Large intestine (tissue), 3 donors: ENCODE measurements at regions not wholly inside any gene's neighbourhood (a gene's known extent, or its start where the extent isn't known, plus 50 kb on each side); places are given as distances from the start of the nearest gene placed in this dataset.
A peak's percentile ranks its signal among the peaks of the same experiment; 100 is the strongest.

Experiments
- DNase-seq, 2 donors: peaks; one replicate each; pipeline versions ENCODE4 v3.0.0 to v3.0.0-alpha.2; 2013
- H3K27ac ChIP-seq: one replicate; pipeline ENCODE4 v1.5.1; 2013; ENCODE audit warnings: low read length
- H3K27me3 ChIP-seq: 2 replicates; pipeline ENCODE4 v1.6.1; 2013; ENCODE audit warnings: low read length; ENCODE audit not compliant: control insufficient read depth, insufficient read depth
- H3K36me3 ChIP-seq: 2 replicates; pipeline ENCODE4 v1.6.1; 2013; ENCODE audit warnings: low read length; ENCODE audit not compliant: control insufficient read depth, insufficient read depth
- H3K4me1 ChIP-seq: one replicate; pipeline ENCODE4 v1.6.1; 2013; ENCODE audit warnings: low read length; ENCODE audit not compliant: control insufficient read depth, insufficient read depth
- H3K4me3 ChIP-seq: one replicate; pipeline ENCODE4 v1.5.1; 2013; ENCODE audit warnings: low read length
- H3K9me3 ChIP-seq: one replicate; pipeline ENCODE4 v1.6.1; 2013; ENCODE audit warnings: mild to moderate bottlenecking, low read depth, low read length, moderate library complexity; ENCODE audit not compliant: control insufficient read depth
- WGBS: methylation state at CpG from one replicate; pipeline ENCODE4 v1.1.5; 2013; ENCODE audit warnings: low lambda C conversion rate; ENCODE audit not compliant: insufficient coverage; 5-methylcytosine and 5-hydroxymethylcytosine counted together

- Histone ChIP-seq H3K4me3 (no peak overlapping the region), H3K9me3 (no peaks in the 10 kb centered on the region), H3K27ac (no peak overlapping the region), H3K36me3 (no peaks in the 10 kb centered on the region), H3K4me1 (peaks cover 3% of the 10 kb centered on the region), H3K27me3 (no peaks in the 10 kb centered on the region)
- DNase-seq, result no peak
- 91% methylated on average over 1 of the region's 6 CpGs for WGBS
Measured at GRCh38 chr6:150651808-150652470, 52.3 kb downstream of the PLEKHG1 start.

- Histone ChIP-seq H3K27me3 (no peaks in the 10 kb centered on the region), H3K9me3 (no peaks in the 10 kb centered on the region), H3K27ac (no peak overlapping the region), H3K36me3 (no peaks in the 10 kb centered on the region), H3K4me1 (peaks cover 3% of the 10 kb centered on the region), H3K4me3 (no peak overlapping the region)
- no CpG with 5 or more reads among the region's 7 CpGs for WGBS
- peak in 1 of 2 donors; percentile 37 for DNase-seq
Measured at GRCh38 chr6:150652848-150653613, 53.3 kb downstream of the PLEKHG1 start.

- no peaks in the 10 kb centered on the region for H3K36me3 ChIP-seq
- H3K4me1 ChIP-seq, result peaks cover 3% of the 10 kb centered on the region
- WGBS, result no CpG with 5 or more reads among the region's 3 CpGs
- no peak overlapping the region for H3K27ac ChIP-seq
- H3K9me3 ChIP-seq, result no peaks in the 10 kb centered on the region
- DNase-seq, result no peak
- H3K27me3 ChIP-seq, result no peaks in the 10 kb centered on the region
- H3K4me3 ChIP-seq, result no peak overlapping the region
Measured at GRCh38 chr6:150654608-150655007, 54.9 kb downstream of the PLEKHG1 start.

- Histone ChIP-seq H3K27ac (no peak overlapping the region), H3K27me3 (no peaks in the 10 kb centered on the region), H3K9me3 (no peaks in the 10 kb centered on the region), H3K4me1 (peaks cover 3% of the 10 kb centered on the region), H3K36me3 (no peaks in the 10 kb centered on the region), H3K4me3 (no peak overlapping the region)
- peak in 1 of 2 donors; percentile 59 for DNase-seq
- no CpG with 5 or more reads among the region's 1 CpG for WGBS
Measured at GRCh38 chr6:150656156-150656555, 56.5 kb downstream of the PLEKHG1 start.

GRCh38 chr6:150658421-150658820 lies 58.7 kb downstream of the PLEKHG1 start:
- Histone ChIP-seq H3K4me3 (no peak overlapping the region), H3K27ac (no peak overlapping the region), H3K36me3 (no peaks in the 10 kb centered on the region), H3K27me3 (no peaks in the 10 kb centered on the region), H3K9me3 (no peaks in the 10 kb centered on the region), H3K4me1 (no peaks in the 10 kb centered on the region)
- no peak for DNase-seq
- whole genome bisulfite sequencing, result 80% methylated on average over 1 of the region's 1 CpG

GRCh38 chr6:150659046-150659763 lies 59.5 kb downstream of the PLEKHG1 start:
- H3K27me3 ChIP-seq, result no peaks in the 10 kb centered on the region
- DNase-seq, result peak in 1 of 2 donors; percentile 53
- H3K36me3 ChIP-seq, result no peaks in the 10 kb centered on the region
- no peak overlapping the region for H3K27ac ChIP-seq
- H3K4me3 ChIP-seq, result no peak overlapping the region
- H3K4me1 ChIP-seq, result no peaks in the 10 kb centered on the region
- WGBS, result 22% methylated on average over 1 of the region's 6 CpGs
- H3K9me3 ChIP-seq, result no peaks in the 10 kb centered on the region

- H3K27ac ChIP-seq, result no peak overlapping the region
- WGBS, result 100% methylated on average over 1 of the region's 4 CpGs
- no peaks in the 10 kb centered on the region for H3K4me1 ChIP-seq
- no peaks in the 10 kb centered on the region for H3K36me3 ChIP-seq
- H3K27me3 ChIP-seq, result no peaks in the 10 kb centered on the region
- DNase-seq, result no peak
- no peak overlapping the region for H3K4me3 ChIP-seq
- H3K9me3 ChIP-seq, result no peaks in the 10 kb centered on the region
Measured at GRCh38 chr6:150661216-150662007, 61.7 kb downstream of the PLEKHG1 start.

- no peak overlapping the region for H3K27ac ChIP-seq
- H3K4me3 ChIP-seq, result no peak overlapping the region
- WGBS, result 83% methylated on average over 1 of the region's 5 CpGs
- no peaks in the 10 kb centered on the region for H3K4me1 ChIP-seq
- H3K36me3 ChIP-seq, result no peaks in the 10 kb centered on the region
- no peaks in the 10 kb centered on the region for H3K9me3 ChIP-seq
- DNase-seq, result no peak
- H3K27me3 ChIP-seq, result no peaks in the 10 kb centered on the region
Measured at GRCh38 chr6:150662814-150663213, 63.1 kb downstream of the PLEKHG1 start.

- WGBS, result no CpG with 5 or more reads among the region's 3 CpGs
- H3K36me3 ChIP-seq, result no peaks in the 10 kb centered on the region
- no peak overlapping the region for H3K27ac ChIP-seq
- H3K27me3 ChIP-seq, result no peaks in the 10 kb centered on the region
- no peak overlapping the region for H3K4me3 ChIP-seq
- peaks cover 9% of the 10 kb centered on the region for H3K4me1 ChIP-seq
- DNase-seq, result no peak
- no peaks in the 10 kb centered on the region for H3K9me3 ChIP-seq
Measured at GRCh38 chr6:150664091-150664490, 64.4 kb downstream of the PLEKHG1 start.

- no peaks in the 10 kb centered on the region for H3K27me3 ChIP-seq
- WGBS, result no CpG with 5 or more reads among the region's 5 CpGs
- no peaks in the 10 kb centered on the region for H3K9me3 ChIP-seq
- peaks cover 11% of the 10 kb centered on the region for H3K4me1 ChIP-seq
- peak; percentile 30 to 62 for DNase-seq
- H3K36me3 ChIP-seq, result no peaks in the 10 kb centered on the region
- no peak overlapping the region for H3K4me3 ChIP-seq
- peak overlapping the region; percentile 59 for H3K27ac ChIP-seq
Measured at GRCh38 chr6:150666071-150666470, 66.4 kb downstream of the PLEKHG1 start.
